H1 (cell line): ENCODE measurements at regions not wholly inside any gene's neighbourhood (a gene's known extent, or its start where the extent isn't known, plus 50 kb on each side); places are given as distances from the start of the nearest gene placed in this dataset.

Source experiments
- CTCF ChIA-PET: fragments of 300-600 bp; sonication (Branson Sonifier 250); formaldehyde crosslinking; loops from one replicate; lab custom pipeline; 2021; ENCODE audit not compliant: partially characterized antibody; lab: Charles Lee
- POLR2A ChIA-PET: fragments of 300-600 bp; sonication (Branson Sonifier 250); formaldehyde crosslinking; loops from one replicate; lab custom pipeline; 2021; ENCODE audit warnings: inconsistent platforms; ENCODE audit not compliant: partially characterized antibody; lab: Charles Lee
- DNase-seq, 2 experiments: peaks; one replicate each; pipeline versions ENCODE4 v3.0.0 to v3.0.0-alpha.2; 2010 to 2022; ENCODE audit warnings: low spot score in 2 of 2, low read depth in 1 of 2, mixed read lengths in 1 of 2
- FAIRE-seq: peaks from 2 replicates; lab custom pipeline; 2011; peaks lifted over from hg19 to GRCh38; lab: Jason Lieb, UNC
- H2AFZ ChIP-seq: 2 replicates; pipeline ENCODE4 v1.8.1; 2012; ENCODE audit warnings: low read length, inconsistent platforms
- H2AK5ac ChIP-seq: 2 replicates; pipeline ENCODE4 v1.6.1; 2013; ENCODE audit warnings: low read depth, low read length
- H2BK120ac ChIP-seq: replicated peaks from 2 replicates; pipeline ENCODE3; 2013; ENCODE audit warnings: low read depth, low read length, inconsistent platforms
- H2BK12ac ChIP-seq: 2 replicates; pipeline ENCODE4 v1.6.1; 2013; ENCODE audit warnings: low read depth, low read length
- H2BK15ac ChIP-seq: 2 replicates; pipeline ENCODE4 v1.6.1; 2013; ENCODE audit warnings: low read length
- H2BK20ac ChIP-seq: 2 replicates; pipeline ENCODE4 v1.6.1; 2013; ENCODE audit warnings: low read length
- H2BK5ac ChIP-seq: 2 replicates; pipeline ENCODE4 v1.6.1; 2013; ENCODE audit warnings: low read depth, low read length
- H3K14ac ChIP-seq: 2 replicates; pipeline ENCODE4 v1.6.1; 2013; ENCODE audit warnings: inconsistent platforms; ENCODE audit not compliant: insufficient read length
- H3K18ac ChIP-seq: 2 replicates; pipeline ENCODE4 v1.6.1; 2013; ENCODE audit warnings: low read length; ENCODE audit errors: extremely low read depth
- H3K23ac ChIP-seq: 2 replicates; pipeline ENCODE4 v1.6.1; 2013; ENCODE audit warnings: inconsistent platforms; ENCODE audit not compliant: insufficient read length
- H3K23me2 ChIP-seq: 2 replicates; pipeline ENCODE4 v1.6.1; 2013; ENCODE audit warnings: low read depth, low read length
- H3K27ac ChIP-seq: 2 replicates; pipeline ENCODE4 v1.6.1; 2011; ENCODE audit warnings: low read depth, low read length, inconsistent platforms
- H3K27me3 ChIP-seq, 4 experiments: replicated peaks in 1 of 4; 1 replicate in 1 of 4; 2 replicates in 3 of 4; pipeline versions ENCODE4 v1.6.1 to v1.8.1; 2011 to 2013; ENCODE audit warnings: low read length in 3 of 4, mild to moderate bottlenecking in 3 of 4, inconsistent platforms in 2 of 4, mixed read lengths in 2 of 4, moderate library complexity in 1 of 4; ENCODE audit not compliant: control insufficient read depth in 3 of 4, insufficient read depth in 3 of 4; ENCODE audit errors: extremely low read depth in 1 of 4
- H3K36me3 ChIP-seq, 4 experiments: 2 replicates each; pipeline versions ENCODE4 v1.6.1 to v1.8.1; 2011 to 2013; ENCODE audit warnings: mild to moderate bottlenecking in 4 of 4, low read length in 3 of 4, moderate library complexity in 2 of 4, control low read depth in 1 of 4, inconsistent platforms in 1 of 4; ENCODE audit not compliant: insufficient read depth in 4 of 4, control insufficient read depth in 2 of 4
- H3K4ac ChIP-seq: replicated peaks from 2 replicates; pipeline ENCODE3; 2013; ENCODE audit warnings: low read length, low read depth, mixed read lengths, inconsistent platforms; ENCODE audit not compliant: insufficient read length
- H3K4me1 ChIP-seq, 4 experiments: replicated peaks in 1 of 4; 1 replicate in 1 of 4; 2 replicates in 3 of 4; pipeline versions ENCODE4 v1.6.1 to v1.8.1; 2011 to 2013; ENCODE audit warnings: low read length in 3 of 4, inconsistent platforms in 2 of 4, mixed read lengths in 1 of 4; ENCODE audit not compliant: insufficient read depth in 4 of 4, control insufficient read depth in 3 of 4
- H3K4me2 ChIP-seq, 2 experiments: 2 replicates each; pipeline versions ENCODE4 v1.6.1 to v1.8.1; 2011 to 2013; ENCODE audit warnings: low read depth in 2 of 2, low read length in 2 of 2, control low read depth in 1 of 2, inconsistent platforms in 1 of 2, mild to moderate bottlenecking in 1 of 2; ENCODE audit not compliant: insufficient read depth in 1 of 2
- H3K4me3 ChIP-seq, 4 experiments: fragments of 200-600, 300-600 bp in 1 of 4; sonication (generic), shearing (Covaris generic), sonication (Bioruptor Twin) in 1 of 4; 2 replicates each; pipeline versions ENCODE4 v1.5.1 to v1.8.1; 2011 to 2016; ENCODE audit warnings: low read length in 4 of 4, low read depth in 3 of 4, control low read depth in 2 of 4, inconsistent platforms in 2 of 4, mild to moderate bottlenecking in 2 of 4, mixed read lengths in 1 of 4, moderate library complexity in 1 of 4; ENCODE audit not compliant: insufficient read depth in 2 of 4; ENCODE audit errors: extremely low read depth in 1 of 4
- H3K56ac ChIP-seq: replicated peaks from 2 replicates; pipeline ENCODE3; 2013; ENCODE audit warnings: low read depth, mild to moderate bottlenecking, mixed read lengths, low read length, inconsistent platforms; ENCODE audit not compliant: insufficient read length
- H3K79me1 ChIP-seq: 2 replicates; pipeline ENCODE4 v1.6.1; 2013; ENCODE audit warnings: low read depth, low read length, control low read depth
- H3K79me2 ChIP-seq, 2 experiments: 2 replicates each; pipeline versions ENCODE4 v1.6.1 to v1.8.1; 2012 to 2013; ENCODE audit warnings: low read length in 2 of 2, mild to moderate bottlenecking in 2 of 2, inconsistent platforms in 1 of 2; ENCODE audit not compliant: insufficient read depth in 2 of 2, control insufficient read depth in 1 of 2
- H3K9ac ChIP-seq, 4 experiments: replicated peaks in 1 of 4; 1 replicate in 1 of 4; 2 replicates in 3 of 4; pipeline versions ENCODE4 v1.6.1 to v1.8.1; 2011 to 2013; ENCODE audit warnings: low read depth in 3 of 4, low read length in 3 of 4, control low read depth in 2 of 4, mild to moderate bottlenecking in 2 of 4, moderate library complexity in 2 of 4, inconsistent platforms in 1 of 4; ENCODE audit errors: extremely low read depth in 1 of 4
- H3K9me3 ChIP-seq, 2 experiments: 2 replicates each; pipeline versions ENCODE4 v1.6.1 to v1.8.1; 2012 to 2013; ENCODE audit warnings: mild to moderate bottlenecking in 2 of 2, moderate library complexity in 2 of 2, control low read depth in 1 of 2, inconsistent platforms in 1 of 2, low read depth in 1 of 2, low read length in 1 of 2, mixed read lengths in 1 of 2; ENCODE audit not compliant: insufficient read depth in 2 of 2
- H4K20me1 ChIP-seq, 2 experiments: replicated peaks in 1 of 2; 2 replicates each; pipeline versions ENCODE3 to v1.8.1; 2011 to 2013; ENCODE audit warnings: inconsistent platforms in 2 of 2, low read length in 2 of 2, mild to moderate bottlenecking in 1 of 2; ENCODE audit not compliant: insufficient read depth in 2 of 2, control insufficient read depth in 1 of 2
- H4K5ac ChIP-seq: 2 replicates; pipeline ENCODE4 v1.6.1; 2013; ENCODE audit warnings: low read length, low read depth, mixed read lengths, inconsistent platforms; ENCODE audit not compliant: insufficient read length
- H4K8ac ChIP-seq: 2 replicates; pipeline ENCODE4 v1.8.0; 2013; ENCODE audit warnings: mild to moderate bottlenecking, moderate library complexity, low read length, inconsistent platforms; ENCODE audit not compliant: insufficient read depth; ENCODE audit errors: extremely low read depth
- H4K91ac ChIP-seq: replicated peaks from 2 replicates; pipeline ENCODE3; 2013; ENCODE audit warnings: low read length, mixed read lengths, inconsistent platforms; ENCODE audit not compliant: insufficient read length
- CHD1 ChIP-seq: IDR thresholded peaks from 2 replicates; pipeline ENCODE4 v1.6.1; 2012; ENCODE audit warnings: low read depth, low read length, improper control_type of control experiment
- EZH2 ChIP-seq: fragments of 200-600 bp; sonication (generic); IDR thresholded peaks from 2 replicates; pipeline ENCODE4 v1.7.1; 2012; ENCODE audit warnings: low read depth, mild to moderate bottlenecking, moderate library complexity, low read length, inconsistent platforms; ENCODE audit not compliant: severe bottlenecking
- GABPA ChIP-seq: IDR thresholded peaks from 2 replicates; pipeline ENCODE4 v1.6.1; 2011; ENCODE audit warnings: mild to moderate bottlenecking, low read length, moderate library complexity, borderline replicate concordance; ENCODE audit not compliant: insufficient read depth
- MAX ChIP-seq: IDR thresholded peaks from 2 replicates; pipeline ENCODE4 v1.6.1; 2012; ENCODE audit warnings: inconsistent platforms
- POU5F1 ChIP-seq: IDR thresholded peaks from 2 replicates; pipeline ENCODE4 v1.6.1; 2011; ENCODE audit warnings: low read depth, mild to moderate bottlenecking, low read length, moderate library complexity
- RAD21 ChIP-seq, 2 experiments: IDR thresholded peaks in 1 of 2; conservative IDR thresholded peaks in 1 of 2; 2 replicates each; pipeline ENCODE4 v1.6.1; 2011; ENCODE audit warnings: low read depth in 2 of 2, low read length in 2 of 2, improper control_type of control experiment in 1 of 2, inconsistent platforms in 1 of 2, mild to moderate bottlenecking in 1 of 2, moderate library complexity in 1 of 2
- SP1 ChIP-seq: IDR thresholded peaks from 2 replicates; pipeline ENCODE4 v1.6.1; 2011; ENCODE audit warnings: low read depth, low read length
- SUZ12 ChIP-seq: fragments of 200-600 bp; sonication (generic); IDR thresholded peaks from 2 replicates; pipeline ENCODE4 v1.6.1; 2012; ENCODE audit warnings: mild to moderate bottlenecking, inconsistent platforms, low read length, moderate library complexity, mixed read lengths
- TAF1 ChIP-seq: IDR thresholded peaks from 2 replicates; pipeline ENCODE4 v1.6.1; 2011; ENCODE audit warnings: mild to moderate bottlenecking, low read depth, low read length
- TBP ChIP-seq: IDR thresholded peaks from 2 replicates; pipeline ENCODE4 v1.6.1; 2011; ENCODE audit warnings: low read depth, low read length, improper control_type of control experiment
- TCF12 ChIP-seq: IDR thresholded peaks from 2 replicates; pipeline ENCODE4 v1.6.1; 2011; ENCODE audit warnings: low read depth, mild to moderate bottlenecking, low read length
- WGBS, 2 experiments: shearing (Covaris generic) in 1 of 2; methylation state at CpG; one replicate each; pipeline versions ENCODE4 v1.1.6 to v1.1.7; 2013 to 2015; ENCODE audit warnings: low lambda C conversion rate in 2 of 2, mixed read lengths in 2 of 2, inconsistent platforms in 1 of 2, low coverage in 1 of 2, missing lambda C conversion rate in 1 of 2; ENCODE audit not compliant: insufficient replicate concordance in 2 of 2, insufficient coverage in 1 of 2, insufficient read length in 1 of 2; ENCODE audit errors: extremely low coverage in 1 of 2, missing lambda C conversion rate in 1 of 2; 5-methylcytosine and 5-hydroxymethylcytosine counted together

- CTCF ChIA-PET, result interaction anchor here (0.6 to 4.5 kb wide), 11 partner anchors 11 to 987 kb away, joined by 3 to 25 read pairs (median 5); no protein-coding TSS in a partner anchor
- POLR2A ChIA-PET, result interaction anchor here (1.2 to 1.9 kb wide), 2 partner anchors 56 to 80 kb away, joined by 5 to 6 read pairs; no protein-coding TSS in a partner anchor
- no peaks in the 10 kb centered on the region for H3K9me3 ChIP-seq
- H3K27me3 ChIP-seq, result peaks cover 70 to 94% (median 86%) of the 10 kb centered on the region in 4 experiments
- peak overlapping the region; percentile 54; the same call in 1 of the 2 replicates for H2BK15ac ChIP-seq
- no peaks in the 10 kb centered on the region for H3K79me1 ChIP-seq
- H3K14ac ChIP-seq, result no peak overlapping the region
- no peak overlapping the region for H4K5ac ChIP-seq
- H3K18ac ChIP-seq, result peak overlapping the region; percentile 41; the same call in 1 of the 2 replicates
- H3K4ac ChIP-seq, result no peak overlapping the region
- H2BK12ac ChIP-seq, result peak overlapping the region; percentile 11; the same call in 1 of the 2 replicates
- peak overlapping the region in 3 of 4 experiments; percentile 7 to 47 (median 13); a peak in 5 of 8 replicates for H3K4me3 ChIP-seq
- DNase-seq (peak in 1 of 2 experiments; percentile 63), FAIRE-seq (no peak)
- no peak overlapping the region for H4K91ac ChIP-seq
- no peak overlapping the region; the same call in 1 of the 2 replicates for H2AK5ac ChIP-seq
- peaks cover 15 to 21% of the 10 kb centered on the region in 2 experiments for H4K20me1 ChIP-seq
- H2BK5ac ChIP-seq, result no peak overlapping the region
- H3K23me2 ChIP-seq, result peaks cover 3% of the 10 kb centered on the region
- WGBS, 2 experiments, result 3% methylated on average over 51 of the region's 51 CpGs; no CpG with 5 or more reads in 1 of the 2 experiments
- H3K4me1 ChIP-seq, result peaks cover 4 to 15% (median 7%) of the 10 kb centered on the region in 4 experiments
- no peak overlapping the region for H3K56ac ChIP-seq
- peak overlapping the region; percentile 54 to 70 for H3K4me2 ChIP-seq
- no peak overlapping the region for H3K23ac ChIP-seq
- H2BK120ac ChIP-seq, result no peak overlapping the region
- peak overlapping the region; percentile 45 for H4K8ac ChIP-seq
- no peak overlapping the region for H2AFZ ChIP-seq
- H3K36me3 ChIP-seq, result no peaks in the 10 kb centered on the region
- H3K79me2 ChIP-seq, result no peaks in the 10 kb centered on the region
- no peak overlapping the region for H3K27ac ChIP-seq
- H3K9ac ChIP-seq, result no peak overlapping the region
- no peak overlapping the region for H2BK20ac ChIP-seq
- TF ChIP-seq CHD1, result no peak
- no peak for TF ChIP-seq TAF1
- TF ChIP-seq SUZ12, result peak; percentile 87
- 0 out of 2 replicates have a peak, but pooled peaks have one; percentile 24 for TF ChIP-seq TCF12
- peak in 1 of 2 experiments; percentile 6; a peak in 1 of 4 replicates for TF ChIP-seq RAD21 (IDR thresholded peaks at IDR 0.05 in 1 of 2, conservative IDR thresholded peaks at IDR 0.05 in 1 of 2; ENCODE audit: low read depth in 2 of 2, low read length in 2 of 2)
- 0 out of 2 replicates have a peak, but pooled peaks have one; percentile 37 for TF ChIP-seq SP1
- no peak for TF ChIP-seq TBP
- 0 out of 2 replicates have a peak, but pooled peaks have one; percentile 5 for TF ChIP-seq MAX
- TF ChIP-seq POU5F1, result no peak
- no peak for TF ChIP-seq GABPA
- peak; percentile 92 for TF ChIP-seq EZH2
Observed at GRCh38 chr15:96416934-96417759, 86.6 kb downstream of the NR2F2 start.
